Trophoblast cell (in vitro differentiated cells and primary cell): ENCODE measurements at regions not wholly inside any gene's neighbourhood (a gene's known extent, or its start where the extent isn't known, plus 50 kb on each side); places are given as distances from the start of the nearest gene placed in this dataset.

ENCODE experiments used
- DNase-seq, 2 donors: peaks; one replicate each; pipeline ENCODE4 v3.0.0-alpha.2; 2016
- H2AFZ ChIP-seq: 2 replicates; pipeline ENCODE4 v1.6.1; 2013; ENCODE audit warnings: low read length, moderate library complexity, mild to moderate bottlenecking; ENCODE audit not compliant: insufficient read depth, poor library complexity
- H2AK5ac ChIP-seq: 2 replicates; pipeline ENCODE4 v1.6.1; 2013; ENCODE audit warnings: mild to moderate bottlenecking, low read length
- H2BK120ac ChIP-seq: 2 replicates; pipeline ENCODE4 v1.6.1; 2013; ENCODE audit warnings: low read length, mild to moderate bottlenecking, moderate library complexity; ENCODE audit not compliant: insufficient read depth, poor library complexity
- H2BK12ac ChIP-seq: 2 replicates; pipeline ENCODE4 v1.6.1; 2013; ENCODE audit warnings: mild to moderate bottlenecking, low read length, moderate library complexity
- H2BK5ac ChIP-seq: 2 replicates; pipeline ENCODE4 v1.6.1; 2013; ENCODE audit warnings: low read length, low read depth, moderate library complexity, mild to moderate bottlenecking; ENCODE audit not compliant: poor library complexity
- H3K14ac ChIP-seq: 2 replicates; pipeline ENCODE4 v1.6.1; 2013; ENCODE audit warnings: mild to moderate bottlenecking, low read length
- H3K18ac ChIP-seq: 2 replicates; pipeline ENCODE4 v1.6.1; 2013; ENCODE audit warnings: mild to moderate bottlenecking, low read length
- H3K23ac ChIP-seq: 2 replicates; pipeline ENCODE4 v1.6.1; 2013; ENCODE audit warnings: low read length
- H3K27ac ChIP-seq: 2 replicates; pipeline ENCODE4 v1.5.1; 2013; ENCODE audit warnings: low read depth, mild to moderate bottlenecking, inconsistent platforms, low read length, moderate library complexity
- H3K27me3 ChIP-seq: 2 replicates; pipeline ENCODE4 v1.6.1; 2013; ENCODE audit warnings: inconsistent platforms, mild to moderate bottlenecking, low read length, moderate library complexity; ENCODE audit not compliant: insufficient read depth
- H3K36me3 ChIP-seq, 2 experiments: 1 replicate in 1 of 2; 2 replicates in 1 of 2; pipeline ENCODE4 v1.6.1; 2013; ENCODE audit warnings: low read length in 2 of 2, mild to moderate bottlenecking in 2 of 2, moderate library complexity in 1 of 2; ENCODE audit not compliant: insufficient read depth in 2 of 2, control insufficient read depth in 1 of 2
- H3K4ac ChIP-seq: 2 replicates; pipeline ENCODE4 v1.6.1; 2013; ENCODE audit warnings: low read depth, mild to moderate bottlenecking, low read length, moderate library complexity
- H3K4me1 ChIP-seq, 2 experiments: 1 replicate in 1 of 2; 2 replicates in 1 of 2; pipeline ENCODE4 v1.6.1; 2013; ENCODE audit warnings: low read length in 2 of 2, mild to moderate bottlenecking in 2 of 2, moderate library complexity in 1 of 2; ENCODE audit not compliant: insufficient read depth in 2 of 2, control insufficient read depth in 1 of 2
- H3K4me2 ChIP-seq: 2 replicates; pipeline ENCODE4 v1.6.1; 2013; ENCODE audit warnings: inconsistent platforms, mild to moderate bottlenecking, low read length, moderate library complexity
- H3K4me3 ChIP-seq: 2 replicates; pipeline ENCODE4 v1.5.1; 2013; ENCODE audit warnings: mild to moderate bottlenecking, low read depth, low read length, inconsistent platforms
- H3K79me1 ChIP-seq: one replicate; pipeline ENCODE4 v1.6.1; 2013; ENCODE audit warnings: low read length
- H3K79me2 ChIP-seq: 2 replicates; pipeline ENCODE4 v1.6.1; 2013; ENCODE audit warnings: low read length, mild to moderate bottlenecking; ENCODE audit not compliant: control insufficient read depth, insufficient read depth, poor library complexity
- H3K9ac ChIP-seq: 2 replicates; pipeline ENCODE4 v1.6.1; 2013; ENCODE audit warnings: mild to moderate bottlenecking, low read length
- H3K9me3 ChIP-seq: 2 replicates; pipeline ENCODE4 v1.6.1; 2013; ENCODE audit warnings: low read depth, mild to moderate bottlenecking, control low read depth, inconsistent platforms, low read length; ENCODE audit not compliant: insufficient read depth
- H4K12ac ChIP-seq: 2 replicates; pipeline ENCODE4 v1.6.1; 2013; ENCODE audit warnings: low read depth, mild to moderate bottlenecking, low read length, moderate library complexity
- H4K8ac ChIP-seq: 2 replicates; pipeline ENCODE4 v1.6.1; 2013; ENCODE audit warnings: low read depth, mild to moderate bottlenecking, low read length, moderate library complexity
- H4K91ac ChIP-seq: one replicate; pipeline ENCODE4 v1.6.1; 2013; ENCODE audit warnings: low read depth, mild to moderate bottlenecking, low read length, moderate library complexity
- WGBS: extraction: QIAGEN DNeasy Blood & Tissue Kit; methylation state at CpG from one replicate; pipeline ENCODE4 v1.1.7; 2013; ENCODE audit warnings: missing lambda C conversion rate; ENCODE audit not compliant: insufficient read length, insufficient coverage; ENCODE audit errors: extremely low coverage; 5-methylcytosine and 5-hydroxymethylcytosine counted together

- Histone ChIP-seq H3K9ac (no peak overlapping the region), H3K23ac (no peak overlapping the region), H2BK5ac (peak overlapping the region; percentile 38), H2AK5ac (no peak overlapping the region), H3K79me2 (peaks cover 2% of the 10 kb centered on the region), H3K27me3 (no peaks in the 10 kb centered on the region), H3K79me1 (peaks cover 23% of the 10 kb centered on the region), H2BK120ac (no peak overlapping the region), H2BK12ac (no peak overlapping the region), H4K12ac (no peak overlapping the region), H3K4me3 (no peak overlapping the region), H3K36me3 (no peaks in the 10 kb centered on the region), H3K27ac (no peak overlapping the region), H4K91ac (no peak overlapping the region), H3K4ac (no peak overlapping the region), H3K14ac (no peak overlapping the region), H3K9me3 (peaks cover 2% of the 10 kb centered on the region), H2AFZ (no peak overlapping the region), H3K18ac (no peak overlapping the region), H4K8ac (no peak overlapping the region), H3K4me2 (no peak overlapping the region), H3K4me1 (peaks cover 9 to 20% of the 10 kb centered on the region in 2 experiments)
- WGBS: no CpG with 5 or more reads among the region's 3 CpGs
- DNase-seq: no peak
Measured at GRCh38 chr1:170219163-170219562, 73.4 kb downstream of the NTMT2 start.

GRCh38 chr1:170221031-170221430, 75.3 kb downstream of the NTMT2 start:
- DNase-seq: peak; percentile 81 to 96
- Histone ChIP-seq H3K23ac (no peak overlapping the region), H2AK5ac (no peak overlapping the region), H4K8ac (peak overlapping the region; percentile 43), H3K27me3 (no peaks in the 10 kb centered on the region), H2AFZ (no peak overlapping the region), H3K36me3 (no peaks in the 10 kb centered on the region), H2BK120ac (peak overlapping the region; percentile 72), H3K79me2 (peaks cover 2% of the 10 kb centered on the region), H4K91ac (peak overlapping the region; percentile 70), H4K12ac (no peak overlapping the region), H3K4me3 (no peak overlapping the region), H2BK5ac (peak overlapping the region; percentile 85), H3K4me2 (no peak overlapping the region), H3K4ac (peak overlapping the region; percentile 27), H3K79me1 (peaks cover 23% of the 10 kb centered on the region), H2BK12ac (peak overlapping the region; percentile 43), H3K4me1 (peaks cover 9 to 20% of the 10 kb centered on the region in 2 experiments), H3K9me3 (peaks cover 2% of the 10 kb centered on the region), H3K9ac (no peak overlapping the region), H3K14ac (peak overlapping the region; percentile 34), H3K18ac (no peak overlapping the region), H3K27ac (peak overlapping the region; percentile 97)
- WGBS: no CpG with 5 or more reads among the region's 2 CpGs

- no peak overlapping the region for H3K18ac ChIP-seq
Measured at GRCh38 chr1:170221495-170221894, 75.7 kb downstream of the NTMT2 start.

GRCh38 chr1:170224469-170224868, 78.7 kb downstream of the NTMT2 start:
- no peak overlapping the region for H3K18ac ChIP-seq
- H3K27me3 ChIP-seq: no peaks in the 10 kb centered on the region
- no peak overlapping the region for H3K23ac ChIP-seq
- no peak overlapping the region for H2BK120ac ChIP-seq
- DNase-seq: no peak
- no peak overlapping the region for H3K27ac ChIP-seq
- H3K36me3 ChIP-seq: no peaks in the 10 kb centered on the region
- H4K91ac ChIP-seq: no peak overlapping the region
- H4K8ac ChIP-seq: no peak overlapping the region
- no peak overlapping the region for H3K9ac ChIP-seq
- no peak overlapping the region for H2BK12ac ChIP-seq
- H3K14ac ChIP-seq: no peak overlapping the region
- no peak overlapping the region for H4K12ac ChIP-seq
- no CpG with 5 or more reads among the region's 3 CpGs for WGBS
- H3K4ac ChIP-seq: no peak overlapping the region
- no peaks in the 10 kb centered on the region for H3K9me3 ChIP-seq
- H3K4me3 ChIP-seq: no peak overlapping the region
- H2BK5ac ChIP-seq: no peak overlapping the region
- H3K4me2 ChIP-seq: no peak overlapping the region
- no peak overlapping the region for H2AFZ ChIP-seq
- H2AK5ac ChIP-seq: no peak overlapping the region
- peaks cover 5 to 16% of the 10 kb centered on the region in 2 experiments for H3K4me1 ChIP-seq
- H3K79me2 ChIP-seq: peaks cover 2% of the 10 kb centered on the region
- H3K79me1 ChIP-seq: peaks cover 15% of the 10 kb centered on the region

More at GRCh38 chr1:170221495-170221894, 75.7 kb downstream of the NTMT2 start:
- Histone ChIP-seq H2BK5ac (peak overlapping the region; percentile 85), H3K27ac (peak overlapping the region; percentile 97), H3K4ac (peak overlapping the region; percentile 27), H3K23ac (no peak overlapping the region), H4K91ac (peak overlapping the region; percentile 70), H3K36me3 (no peaks in the 10 kb centered on the region), H3K9me3 (peaks cover 2% of the 10 kb centered on the region), H3K79me2 (peaks cover 2% of the 10 kb centered on the region), H3K14ac (peak overlapping the region; percentile 34), H3K9ac (no peak overlapping the region), H3K79me1 (peaks cover 23% of the 10 kb centered on the region), H2AK5ac (no peak overlapping the region), H2BK12ac (peak overlapping the region; percentile 43), H4K12ac (no peak overlapping the region), H2BK120ac (peak overlapping the region; percentile 72), H3K27me3 (no peaks in the 10 kb centered on the region), H4K8ac (peak overlapping the region; percentile 43), H2AFZ (no peak overlapping the region), H3K4me3 (no peak overlapping the region), H3K4me1 (peaks cover 9 to 20% of the 10 kb centered on the region in 2 experiments), H3K4me2 (no peak overlapping the region)
- no peak for DNase-seq
- no CpG with 5 or more reads among the region's 2 CpGs for WGBS
